ENCODE measurements at regions not wholly inside any gene's neighbourhood (a gene's known extent, or its start where the extent isn't known, plus 50 kb on each side); places are given as distances from the start of the nearest gene placed in this dataset.

DNA sequence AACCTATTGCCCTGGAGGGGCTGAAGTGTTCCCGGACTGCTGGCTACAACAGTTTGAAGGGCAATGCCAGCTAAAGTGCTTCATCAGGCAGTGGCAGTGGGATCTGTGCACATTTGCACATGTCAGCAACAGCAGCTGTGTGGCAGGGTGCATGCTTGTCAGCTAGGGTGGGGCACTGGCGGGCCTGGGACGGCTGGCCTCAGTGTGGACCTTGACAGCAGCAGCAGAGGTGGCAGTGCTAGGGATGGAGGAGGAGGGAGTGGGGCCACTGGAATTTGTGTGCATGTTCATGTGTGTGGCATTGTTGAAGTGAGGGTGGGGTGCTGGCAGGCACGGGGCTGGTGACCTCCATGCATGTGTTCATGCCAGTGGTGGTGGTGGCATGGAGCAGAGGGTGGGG, 203.3 kb upstream of the HS3ST4 start:
- TF ChIP-seq, protein P1, sequence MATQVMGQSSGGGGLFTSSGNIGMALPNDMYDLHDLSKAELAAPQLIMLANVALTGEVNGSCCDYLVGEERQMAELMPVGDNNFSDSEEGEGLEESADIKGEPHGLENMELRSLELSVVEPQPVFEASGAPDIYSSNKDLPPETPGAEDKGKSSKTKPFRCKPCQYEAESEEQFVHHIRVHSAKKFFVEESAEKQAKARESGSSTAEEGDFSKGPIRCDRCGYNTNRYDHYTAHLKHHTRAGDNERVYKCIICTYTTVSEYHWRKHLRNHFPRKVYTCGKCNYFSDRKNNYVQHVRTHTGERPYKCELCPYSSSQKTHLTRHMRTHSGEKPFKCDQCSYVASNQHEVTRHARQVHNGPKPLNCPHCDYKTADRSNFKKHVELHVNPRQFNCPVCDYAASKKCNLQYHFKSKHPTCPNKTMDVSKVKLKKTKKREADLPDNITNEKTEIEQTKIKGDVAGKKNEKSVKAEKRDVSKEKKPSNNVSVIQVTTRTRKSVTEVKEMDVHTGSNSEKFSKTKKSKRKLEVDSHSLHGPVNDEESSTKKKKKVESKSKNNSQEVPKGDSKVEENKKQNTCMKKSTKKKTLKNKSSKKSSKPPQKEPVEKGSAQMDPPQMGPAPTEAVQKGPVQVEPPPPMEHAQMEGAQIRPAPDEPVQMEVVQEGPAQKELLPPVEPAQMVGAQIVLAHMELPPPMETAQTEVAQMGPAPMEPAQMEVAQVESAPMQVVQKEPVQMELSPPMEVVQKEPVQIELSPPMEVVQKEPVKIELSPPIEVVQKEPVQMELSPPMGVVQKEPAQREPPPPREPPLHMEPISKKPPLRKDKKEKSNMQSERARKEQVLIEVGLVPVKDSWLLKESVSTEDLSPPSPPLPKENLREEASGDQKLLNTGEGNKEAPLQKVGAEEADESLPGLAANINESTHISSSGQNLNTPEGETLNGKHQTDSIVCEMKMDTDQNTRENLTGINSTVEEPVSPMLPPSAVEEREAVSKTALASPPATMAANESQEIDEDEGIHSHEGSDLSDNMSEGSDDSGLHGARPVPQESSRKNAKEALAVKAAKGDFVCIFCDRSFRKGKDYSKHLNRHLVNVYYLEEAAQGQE (IDR thresholded peaks at IDR 0.05; ENCODE audit: low read depth, low read length) = no peak
- no peak for TF ChIP-seq RFX5 (IDR thresholded peaks at IDR 0.05; ENCODE audit: low read length)
- no peak for TF ChIP-seq RXRA (IDR thresholded peaks at IDR 0.05; ENCODE audit: borderline replicate concordance, low read depth)
- TF ChIP-seq, protein P2, sequence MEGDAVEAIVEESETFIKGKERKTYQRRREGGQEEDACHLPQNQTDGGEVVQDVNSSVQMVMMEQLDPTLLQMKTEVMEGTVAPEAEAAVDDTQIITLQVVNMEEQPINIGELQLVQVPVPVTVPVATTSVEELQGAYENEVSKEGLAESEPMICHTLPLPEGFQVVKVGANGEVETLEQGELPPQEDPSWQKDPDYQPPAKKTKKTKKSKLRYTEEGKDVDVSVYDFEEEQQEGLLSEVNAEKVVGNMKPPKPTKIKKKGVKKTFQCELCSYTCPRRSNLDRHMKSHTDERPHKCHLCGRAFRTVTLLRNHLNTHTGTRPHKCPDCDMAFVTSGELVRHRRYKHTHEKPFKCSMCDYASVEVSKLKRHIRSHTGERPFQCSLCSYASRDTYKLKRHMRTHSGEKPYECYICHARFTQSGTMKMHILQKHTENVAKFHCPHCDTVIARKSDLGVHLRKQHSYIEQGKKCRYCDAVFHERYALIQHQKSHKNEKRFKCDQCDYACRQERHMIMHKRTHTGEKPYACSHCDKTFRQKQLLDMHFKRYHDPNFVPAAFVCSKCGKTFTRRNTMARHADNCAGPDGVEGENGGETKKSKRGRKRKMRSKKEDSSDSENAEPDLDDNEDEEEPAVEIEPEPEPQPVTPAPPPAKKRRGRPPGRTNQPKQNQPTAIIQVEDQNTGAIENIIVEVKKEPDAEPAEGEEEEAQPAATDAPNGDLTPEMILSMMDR (IDR thresholded peaks at IDR 0.05) = no peak
- TF ChIP-seq GABPA (IDR thresholded peaks at IDR 0.05; ENCODE audit: low read depth) = no peak
- TF ChIP-seq SIN3A (IDR thresholded peaks at IDR 0.05; ENCODE audit: borderline replicate concordance, low read depth, low read length) = no peak

Data from SK-N-SH (cell line).